ENCODE measurements at regions not wholly inside any gene's neighbourhood (a gene's known extent, or its start where the extent isn't known, plus 50 kb on each side); places are given as distances from the start of the nearest gene placed in this dataset.
"Not testable (repeated sequence)": the region's sequence is repeated elsewhere in the genome, so short reads cannot be mapped to it uniquely, and the experiment has no call there.

- peak; percentile 5 for TF ChIP-seq CTCF (IDR thresholded peaks at IDR 0.05; ENCODE audit: insufficient read depth, low read depth, low read length, missing control alignments)
- DNase-seq (ENCODE audit: low read depth), result peak; percentile 11
- H3K4me3 ChIP-seq (ENCODE audit: low read length), result no peak overlapping the region
Observed at GRCh38 chrX:34341258-34341657, 209.1 kb upstream of the FAM47A start.

GRCh38 chrX:34338046-34338445 is 205.9 kb upstream of the FAM47A start:
- no peak overlapping the region for H3K4me3 ChIP-seq (ENCODE audit: low read length)
- no peak for DNase-seq (ENCODE audit: low read depth)
- TF ChIP-seq CTCF (IDR thresholded peaks at IDR 0.05; ENCODE audit: insufficient read depth, low read depth, low read length, missing control alignments), result no peak

GRCh38 chrX:34335376-34335775 is 203.3 kb upstream of the FAM47A start:
- not testable (repeated sequence) for DNase-seq (ENCODE audit: low read depth); H3K4me3 ChIP-seq (ENCODE audit: low read length)

- no peak for DNase-seq (ENCODE audit: low read depth)
- peak; percentile 23 for TF ChIP-seq CTCF (IDR thresholded peaks at IDR 0.05; ENCODE audit: insufficient read depth, low read depth, low read length, missing control alignments)
Observed at GRCh38 chrX:34332334-34332733, 200.2 kb upstream of the FAM47A start.

GRCh38 chrX:34325460-34325859 is 193.3 kb upstream of the FAM47A start:
- no peak for TF ChIP-seq CTCF (IDR thresholded peaks at IDR 0.05; ENCODE audit: insufficient read depth, low read depth, low read length, missing control alignments)
- DNase-seq (ENCODE audit: low read depth), result no peak
- no peak overlapping the region for H3K4me3 ChIP-seq (ENCODE audit: low read length)

More at GRCh38 chrX:34332334-34332733, 200.2 kb upstream of the FAM47A start:
- no peak overlapping the region for H3K4me3 ChIP-seq (ENCODE audit: low read length)

- DNase-seq (ENCODE audit: low read depth); H3K4me3 ChIP-seq (ENCODE audit: low read length): not testable (repeated sequence)
Observed at GRCh38 chrX:34320424-34320823, 188.3 kb upstream of the FAM47A start.

GRCh38 chrX:34300871-34301270 is 168.8 kb upstream of the FAM47A start:
- no peak overlapping the region for H3K4me3 ChIP-seq (ENCODE audit: low read length)
- DNase-seq (ENCODE audit: low read depth), result peak; percentile 66
- TF ChIP-seq CTCF (IDR thresholded peaks at IDR 0.05; ENCODE audit: insufficient read depth, low read depth, low read length, missing control alignments), result peak; percentile 62

GRCh38 chrX:34299451-34299967 is 167.4 kb upstream of the FAM47A start:
- no peak for TF ChIP-seq CTCF (IDR thresholded peaks at IDR 0.05; ENCODE audit: insufficient read depth, low read depth, low read length, missing control alignments)
- no peak overlapping the region for H3K4me3 ChIP-seq (ENCODE audit: low read length)
- no peak for DNase-seq (ENCODE audit: low read depth)
